A172 (cell line): ENCODE measurements at regions not wholly inside any gene's neighbourhood (a gene's known extent, or its start where the extent isn't known, plus 50 kb on each side); places are given as distances from the start of the nearest gene placed in this dataset.

ENCODE experiments used
- DNase-seq: peaks from one replicate; pipeline ENCODE4 v3.0.0-alpha.2; 2015; ENCODE audit warnings: low spot score

- no peak for DNase-seq
Measured at GRCh38 chr13:29903543-29903942, 53.1 kb upstream of the UBL3 start.

GRCh38 chr13:29902632-29903305 is 52.4 kb upstream of the UBL3 start:
- DNase-seq, result no peak

GRCh38 chr13:29901710-29902631 is 51.6 kb upstream of the UBL3 start:
- peak; percentile 91 for DNase-seq
